Endodermal cell (in vitro differentiated cells): ENCODE measurements at regions not wholly inside any gene's neighbourhood (a gene's known extent, or its start where the extent isn't known, plus 50 kb on each side); places are given as distances from the start of the nearest gene placed in this dataset.

ENCODE experiments used
- DNase-seq: peaks from one replicate; pipeline ENCODE4 v3.0.0-alpha.2; 2017
- H3K27ac ChIP-seq: 2 replicates; pipeline ENCODE4 v1.5.1; 2013; ENCODE audit warnings: mild to moderate bottlenecking, low read depth, low read length, moderate library complexity
- H3K27me3 ChIP-seq: 2 replicates; pipeline ENCODE4 v1.6.1; 2013; ENCODE audit warnings: mild to moderate bottlenecking, low read length, moderate library complexity; ENCODE audit not compliant: insufficient read depth, control insufficient read depth, poor library complexity, severe bottlenecking
- H3K36me3 ChIP-seq: 2 replicates; pipeline ENCODE4 v1.7.0; 2013; ENCODE audit warnings: mild to moderate bottlenecking, low read length, moderate library complexity; ENCODE audit not compliant: control insufficient read depth, insufficient read depth
- H3K4me1 ChIP-seq: one replicate; pipeline ENCODE4 v1.7.0; 2013; ENCODE audit warnings: low read length; ENCODE audit not compliant: control insufficient read depth, insufficient read depth
- H3K4me3 ChIP-seq: 2 replicates; pipeline ENCODE4 v1.5.1; 2013; ENCODE audit warnings: mild to moderate bottlenecking, low read length, moderate library complexity
- H3K9ac ChIP-seq: 2 replicates; pipeline ENCODE4 v1.6.1; 2013; ENCODE audit warnings: mild to moderate bottlenecking, low read length, moderate library complexity; ENCODE audit not compliant: poor library complexity, severe bottlenecking; ENCODE audit errors: extremely low read depth
- H3K9me3 ChIP-seq: 2 replicates; pipeline ENCODE4 v1.6.1; 2013; ENCODE audit warnings: mild to moderate bottlenecking, low read length, moderate library complexity; ENCODE audit not compliant: control insufficient read depth
- H3K27ac Mint-ChIP-seq: 2 replicates; pipeline ENCODE4 v1.8.0; 2020; ENCODE audit warnings: mixed read lengths
- H3K27me3 Mint-ChIP-seq: 2 replicates; pipeline ENCODE4 v1.8.0; 2021; ENCODE audit warnings: mild to moderate bottlenecking, mixed read lengths; ENCODE audit not compliant: insufficient read depth
- H3K36me3 Mint-ChIP-seq: 2 replicates; pipeline ENCODE4 v1.8.0; 2020; ENCODE audit warnings: low read depth, mixed read lengths
- H3K4me1 Mint-ChIP-seq: 2 replicates; pipeline ENCODE4 v1.8.0; 2020; ENCODE audit warnings: mixed read lengths
- H3K4me3 Mint-ChIP-seq: 2 replicates; pipeline ENCODE4 v1.8.0; 2020; ENCODE audit warnings: mild to moderate bottlenecking, moderate library complexity, mixed read lengths
- H3K9me3 Mint-ChIP-seq: 2 replicates; pipeline ENCODE4 v1.8.0; 2020; ENCODE audit warnings: mild to moderate bottlenecking, mixed read lengths
- WGBS, 2 experiments: methylation state at CpG; one replicate each; pipeline versions ENCODE4 v1.1.5 to v1.1.7; 2013; ENCODE audit warnings: missing lambda C conversion rate in 2 of 2, mixed read lengths in 1 of 2; ENCODE audit not compliant: insufficient coverage in 1 of 2, insufficient read length in 1 of 2; 5-methylcytosine and 5-hydroxymethylcytosine counted together
- TF ChIP-seq, protein P1 (sequence below): fragments of 200-600 bp; sonication (generic); conservative IDR thresholded peaks from 2 replicates; pipeline ENCODE4 v1.5.0; 2021; ENCODE audit warnings: antibody characterized with exemption, mild to moderate bottlenecking

GRCh38 chr2:5799348-5799747, 107.2 kb downstream of the SOX11 start:
- 96% methylated on average over 1 of the region's 1 CpG; no CpG with 5 or more reads in 1 of the 2 experiments for WGBS, 2 experiments
- peaks cover 11% of the 10 kb centered on the region for H3K9me3 Mint-ChIP-seq

DNA sequence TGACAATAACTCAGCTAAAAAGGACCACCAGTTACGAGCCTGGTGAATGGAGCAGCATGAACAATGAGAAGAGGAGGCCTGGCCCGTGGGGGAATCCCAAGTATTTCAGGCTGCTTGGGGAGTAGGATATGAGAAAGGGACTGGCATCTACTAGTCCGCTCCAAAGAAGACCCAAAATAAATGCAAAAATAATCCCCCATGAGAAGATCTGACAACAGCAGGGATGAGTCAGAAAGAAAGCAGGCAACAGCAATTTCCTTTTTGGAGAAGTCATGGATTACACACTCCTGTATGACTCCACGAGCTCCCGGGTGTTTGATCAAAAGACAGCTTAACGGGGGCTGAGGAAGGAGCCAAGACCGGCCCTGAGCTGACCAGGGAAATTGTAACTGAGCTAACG, 111.4 kb downstream of the SOX11 start:
- Histone ChIP-seq H3K36me3 (no peaks in the 10 kb centered on the region), H3K27me3 (no peaks in the 10 kb centered on the region), H3K4me3 (no peak overlapping the region), H3K9me3 (peaks cover 10% of the 10 kb centered on the region), H3K9ac (no peak overlapping the region), H3K4me1 (no peaks in the 10 kb centered on the region), H3K27ac (peak overlapping the region; percentile 1)
- Mint-ChIP-seq H3K36me3 (peaks cover 4% of the 10 kb centered on the region), H3K27ac (peak overlapping the region; percentile 28), H3K27me3 (peaks cover 17% of the 10 kb centered on the region), H3K4me3 (no peak overlapping the region), H3K9me3 (peaks cover 11% of the 10 kb centered on the region), H3K4me1 (peaks cover 13% of the 10 kb centered on the region)
- TF ChIP-seq, protein P1, sequence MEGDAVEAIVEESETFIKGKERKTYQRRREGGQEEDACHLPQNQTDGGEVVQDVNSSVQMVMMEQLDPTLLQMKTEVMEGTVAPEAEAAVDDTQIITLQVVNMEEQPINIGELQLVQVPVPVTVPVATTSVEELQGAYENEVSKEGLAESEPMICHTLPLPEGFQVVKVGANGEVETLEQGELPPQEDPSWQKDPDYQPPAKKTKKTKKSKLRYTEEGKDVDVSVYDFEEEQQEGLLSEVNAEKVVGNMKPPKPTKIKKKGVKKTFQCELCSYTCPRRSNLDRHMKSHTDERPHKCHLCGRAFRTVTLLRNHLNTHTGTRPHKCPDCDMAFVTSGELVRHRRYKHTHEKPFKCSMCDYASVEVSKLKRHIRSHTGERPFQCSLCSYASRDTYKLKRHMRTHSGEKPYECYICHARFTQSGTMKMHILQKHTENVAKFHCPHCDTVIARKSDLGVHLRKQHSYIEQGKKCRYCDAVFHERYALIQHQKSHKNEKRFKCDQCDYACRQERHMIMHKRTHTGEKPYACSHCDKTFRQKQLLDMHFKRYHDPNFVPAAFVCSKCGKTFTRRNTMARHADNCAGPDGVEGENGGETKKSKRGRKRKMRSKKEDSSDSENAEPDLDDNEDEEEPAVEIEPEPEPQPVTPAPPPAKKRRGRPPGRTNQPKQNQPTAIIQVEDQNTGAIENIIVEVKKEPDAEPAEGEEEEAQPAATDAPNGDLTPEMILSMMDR: no peak
- peak; percentile 59 for DNase-seq
- WGBS, 2 experiments: 58 to 63% methylated on average over 4 to 8 of the region's 8 CpGs

More at GRCh38 chr2:5799348-5799747, 107.2 kb downstream of the SOX11 start:
- Histone ChIP-seq H3K9ac (no peak overlapping the region), H3K27me3 (no peaks in the 10 kb centered on the region), H3K27ac (no peak overlapping the region), H3K4me3 (no peak overlapping the region), H3K36me3 (no peaks in the 10 kb centered on the region), H3K4me1 (no peaks in the 10 kb centered on the region), H3K9me3 (peaks cover 10% of the 10 kb centered on the region)
- Mint-ChIP-seq H3K4me3 (no peak overlapping the region), H3K4me1 (peaks cover 8% of the 10 kb centered on the region), H3K27ac (no peak overlapping the region), H3K27me3 (peaks cover 2% of the 10 kb centered on the region), H3K36me3 (peaks cover 4% of the 10 kb centered on the region)
- TF ChIP-seq, protein P1: no peak
- no peak for DNase-seq

DNA sequence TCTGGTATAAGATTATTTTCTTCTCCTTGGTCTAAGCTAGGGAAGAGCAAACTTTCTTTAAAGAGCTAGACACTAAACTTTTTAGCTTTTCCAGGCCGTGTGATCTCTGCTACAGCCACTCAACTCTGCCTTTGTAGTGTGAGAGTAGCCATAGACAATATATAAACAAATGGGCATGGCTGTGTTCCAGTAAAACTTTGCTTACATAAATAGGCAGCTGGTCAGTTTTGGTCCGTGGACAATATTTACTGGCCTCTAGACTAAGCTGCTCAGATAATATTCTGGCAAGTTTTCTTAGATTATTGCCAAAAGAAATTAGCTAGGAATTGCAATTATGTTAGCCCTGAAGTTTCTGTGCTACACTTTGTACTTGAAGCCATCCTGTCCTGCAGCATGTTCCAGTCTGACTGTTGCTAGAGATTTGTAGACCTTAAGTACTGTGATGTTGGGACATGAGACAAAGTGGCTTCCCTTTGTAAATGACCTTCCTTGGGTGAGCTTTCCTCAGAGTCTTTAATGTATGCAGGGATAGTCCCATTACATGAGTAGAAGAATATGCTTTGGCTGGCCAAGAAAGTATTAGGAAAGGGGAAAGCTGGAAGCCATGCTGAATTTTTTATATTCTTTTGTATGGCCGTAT, 126.9 kb downstream of the SOX11 start:
- H3K36me3 ChIP-seq: no peaks in the 10 kb centered on the region
- H3K9me3 Mint-ChIP-seq: no peaks in the 10 kb centered on the region
- no peaks in the 10 kb centered on the region for H3K36me3 Mint-ChIP-seq
- H3K9me3 ChIP-seq: no peaks in the 10 kb centered on the region
- H3K4me1 Mint-ChIP-seq: no peaks in the 10 kb centered on the region
- no peak overlapping the region for H3K4me3 Mint-ChIP-seq
- H3K4me1 ChIP-seq: no peaks in the 10 kb centered on the region
- H3K27me3 ChIP-seq: peaks cover 8% of the 10 kb centered on the region
- H3K27me3 Mint-ChIP-seq: peaks cover 2% of the 10 kb centered on the region
- no peak overlapping the region for H3K27ac ChIP-seq
- H3K4me3 ChIP-seq: no peak overlapping the region
- WGBS, 2 experiments: 89 to 100% methylated on average over 1 to 3 of the region's 3 CpGs
- H3K27ac Mint-ChIP-seq: no peak overlapping the region
- H3K9ac ChIP-seq: no peak overlapping the region
- DNase-seq: no peak
- TF ChIP-seq, protein P1: no peak
